Pancreas (tissue), 10 donors: ENCODE measurements at regions not wholly inside any gene's neighbourhood (a gene's known extent, or its start where the extent isn't known, plus 50 kb on each side); places are given as distances from the start of the nearest gene placed in this dataset.

ENCODE experiments used
- ATAC-seq, 4 donors: fragments of 200-7000 bp; cut with Tn5 transposase; one replicate each; pipeline versions ENCODE4 v1.8.0 to v1.9.1; 2020; ENCODE audit warnings: mild to moderate bottlenecking in 4 of 4, moderate library complexity in 4 of 4
- DNase-seq, 6 donors: peaks; one replicate each; pipeline ENCODE4 v3.0.0-alpha.2; 2020
- FAIRE-seq: peaks from 2 replicates; lab custom pipeline; 2012; peaks lifted over from hg19 to GRCh38; lab: Jason Lieb, UNC
- H3K27ac ChIP-seq, 4 donors: fragments of 200-600 bp; sonication (generic); 1 replicate in 3 of 4; 2 replicates in 1 of 4; pipeline versions ENCODE4 v1.5.0 to v1.8.0; 2020
- H3K27me3 ChIP-seq, 4 donors: fragments of 200-600 bp; one replicate each; pipeline ENCODE4 v1.8.0; 2021
- H3K36me3 ChIP-seq, 3 donors: fragments of 200-600 bp; sonication (generic) in 1 of 3; one replicate each; pipeline versions ENCODE4 v1.5.0 to v1.8.0; 2020 to 2021
- H3K4me1 ChIP-seq, 3 donors: fragments of 200-600 bp; one replicate each; pipeline ENCODE4 v1.8.0; 2021
- H3K4me3 ChIP-seq, 4 donors: fragments of 200-600 bp; sonication (generic) in 2 of 4; one replicate each; pipeline versions ENCODE4 v1.5.0 to v1.8.0; 2020 to 2021
- H3K9me3 ChIP-seq, 4 donors: fragments of 200-600 bp; one replicate each; pipeline ENCODE4 v1.8.0; 2021
- WGBS, 2 donors: extraction: QIAGEN DNeasy Blood & Tissue Kit; methylation state at CpG; one replicate each; pipeline ENCODE4 v1.1.7; 2013; 5-methylcytosine and 5-hydroxymethylcytosine counted together
- intact Hi-C, 3 donors: fragments of 100-400 bp; cut with DNase I; formaldehyde crosslinking; loops; one replicate each; pipeline versions ENCODE4 v1.11.1 to v1.14.2; 2022
- TF ChIP-seq, protein P1 (sequence below), 4 donors: fragments of 200-600 bp; sonication (generic) in 3 of 4; IDR thresholded peaks; one replicate each; pipeline versions ENCODE4 v1.5.0 to v1.8.0; 2021; ENCODE audit warnings: antibody characterized with exemption in 4 of 4
- donor health status: healthy with polysubstance abuse.
- donor health status: DM: no; HTN: no; CAD: no; lungs with moderate emphysema.
- donor health status: DM: no; HTN: no; CAD: no.
- donor health status: control.
- donor health status: control.
- donor health status: Bipolar disorder and iron deficiency.
- donor health status: DM: yes; HTN: yes; CAD: no.
- donor health status: DM: no; HTN: no; CAD: no.
- donor health status: DM: no; HTN: no; CAD: no.
- donor health status: DM: yes; HTN: yes; CAD: no.

DNA sequence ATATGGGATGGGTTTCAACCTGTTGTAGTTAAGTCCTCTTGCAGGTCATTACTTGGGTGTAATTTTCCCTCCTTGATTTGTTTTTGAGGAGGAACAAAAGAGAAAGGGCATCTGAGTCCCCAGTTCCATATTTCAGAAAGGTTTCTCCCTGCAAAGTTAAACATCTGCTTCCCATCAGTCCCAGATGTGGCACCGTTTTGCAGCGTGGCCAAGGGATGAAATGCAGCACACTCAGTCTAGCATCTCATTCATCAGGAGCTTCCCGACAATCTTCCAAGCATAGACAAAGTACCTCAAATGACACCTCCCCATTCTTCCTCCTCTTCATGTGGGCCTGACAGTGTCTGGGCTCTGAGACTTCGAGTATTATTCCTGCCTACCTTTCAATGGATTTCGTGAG is 363.7 kb upstream of the SOX9 start:
- FAIRE-seq, result no peak
- H3K9me3 ChIP-seq, result no peaks in the 10 kb centered on the region
- DNase-seq, result no peak
- no peak overlapping the region for H3K27ac ChIP-seq
- intact Hi-C loops, result no loop called here
- no peak overlapping the region for H3K4me3 ChIP-seq
- H3K27me3 ChIP-seq, result no peaks in the 10 kb centered on the region
- H3K4me1 ChIP-seq, result no peaks in the 10 kb centered on the region
- WGBS, 2 donors, result 80 to 82% methylated on average over 5 of the region's 5 CpGs
- no peaks in the 10 kb centered on the region for H3K36me3 ChIP-seq
- ATAC-seq, result no peak
- TF ChIP-seq, protein P1, sequence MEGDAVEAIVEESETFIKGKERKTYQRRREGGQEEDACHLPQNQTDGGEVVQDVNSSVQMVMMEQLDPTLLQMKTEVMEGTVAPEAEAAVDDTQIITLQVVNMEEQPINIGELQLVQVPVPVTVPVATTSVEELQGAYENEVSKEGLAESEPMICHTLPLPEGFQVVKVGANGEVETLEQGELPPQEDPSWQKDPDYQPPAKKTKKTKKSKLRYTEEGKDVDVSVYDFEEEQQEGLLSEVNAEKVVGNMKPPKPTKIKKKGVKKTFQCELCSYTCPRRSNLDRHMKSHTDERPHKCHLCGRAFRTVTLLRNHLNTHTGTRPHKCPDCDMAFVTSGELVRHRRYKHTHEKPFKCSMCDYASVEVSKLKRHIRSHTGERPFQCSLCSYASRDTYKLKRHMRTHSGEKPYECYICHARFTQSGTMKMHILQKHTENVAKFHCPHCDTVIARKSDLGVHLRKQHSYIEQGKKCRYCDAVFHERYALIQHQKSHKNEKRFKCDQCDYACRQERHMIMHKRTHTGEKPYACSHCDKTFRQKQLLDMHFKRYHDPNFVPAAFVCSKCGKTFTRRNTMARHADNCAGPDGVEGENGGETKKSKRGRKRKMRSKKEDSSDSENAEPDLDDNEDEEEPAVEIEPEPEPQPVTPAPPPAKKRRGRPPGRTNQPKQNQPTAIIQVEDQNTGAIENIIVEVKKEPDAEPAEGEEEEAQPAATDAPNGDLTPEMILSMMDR (IDR thresholded peaks at IDR 0.05), result no peak

DNA sequence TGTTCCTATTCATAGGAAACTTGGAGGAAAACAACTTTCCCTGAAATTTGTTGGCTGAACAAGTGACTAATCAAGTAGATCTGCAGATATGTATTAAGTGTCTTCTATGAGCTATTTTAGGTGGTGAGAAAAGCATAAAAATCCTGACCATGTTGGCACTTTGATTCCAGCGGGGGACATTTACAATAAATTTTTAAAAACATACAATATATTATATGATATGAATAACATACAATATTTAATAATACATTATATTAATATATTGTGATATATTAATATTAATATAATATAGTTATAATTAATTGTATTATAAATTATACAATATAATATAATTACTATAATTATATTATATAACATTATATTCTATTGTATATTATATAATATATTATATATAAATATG is 362.9 kb upstream of the SOX9 start:
- TF ChIP-seq, protein P1 (IDR thresholded peaks at IDR 0.05), result no peak
- Histone ChIP-seq H3K9me3 (no peaks in the 10 kb centered on the region), H3K36me3 (no peaks in the 10 kb centered on the region), H3K27me3 (no peaks in the 10 kb centered on the region), H3K4me1 (no peaks in the 10 kb centered on the region), H3K27ac (no peak overlapping the region), H3K4me3 (no peak overlapping the region)
- intact Hi-C loops, result no loop called here
- DNase-seq (no peak), ATAC-seq (no peak), FAIRE-seq (peak; percentile 99)
- WGBS, 2 donors, result 95 to 98% methylated on average over 1 of the region's 1 CpG

DNA sequence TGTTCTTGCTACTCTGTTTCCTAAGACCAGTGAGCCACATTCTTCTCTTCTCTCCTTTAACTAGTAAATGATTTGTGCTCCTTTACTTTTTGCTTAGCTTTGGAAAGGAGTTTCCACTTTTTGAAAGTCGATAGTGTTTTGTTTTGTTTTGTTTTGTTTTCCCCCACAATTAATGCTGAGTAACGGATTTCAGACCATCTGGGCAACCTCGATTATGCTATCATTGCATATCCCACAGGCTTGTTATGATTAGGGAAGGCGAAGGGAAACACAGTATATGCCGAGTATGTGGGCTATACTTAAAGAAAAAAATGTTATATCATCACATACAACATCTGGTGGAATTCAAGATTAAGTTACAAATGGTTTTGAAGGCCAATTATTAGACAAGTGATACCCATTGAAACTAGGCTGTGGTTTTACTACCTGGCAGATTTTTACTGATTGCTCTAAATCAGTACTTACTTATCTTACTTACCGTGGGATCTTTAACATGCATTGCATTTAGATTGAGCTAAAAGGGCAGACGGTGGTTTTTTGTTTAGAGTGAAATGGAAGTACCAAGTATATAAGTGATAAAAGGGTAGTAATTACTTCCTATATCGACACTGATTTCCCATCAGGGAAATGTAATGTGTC is 361.3 kb upstream of the SOX9 start:
- intact Hi-C loops, result no loop called here
- H3K27ac ChIP-seq, result no peak overlapping the region
- no peaks in the 10 kb centered on the region for H3K9me3 ChIP-seq
- H3K36me3 ChIP-seq, result no peaks in the 10 kb centered on the region
- ATAC-seq, result no peak
- WGBS, 2 donors, result 75 to 79% methylated on average over 8 of the region's 8 CpGs
- no peaks in the 10 kb centered on the region for H3K4me1 ChIP-seq
- DNase-seq, result no peak
- TF ChIP-seq, protein P1 (IDR thresholded peaks at IDR 0.05), result no peak
- FAIRE-seq, result no peak
- H3K27me3 ChIP-seq, result no peaks in the 10 kb centered on the region
- H3K4me3 ChIP-seq, result no peak overlapping the region

DNA sequence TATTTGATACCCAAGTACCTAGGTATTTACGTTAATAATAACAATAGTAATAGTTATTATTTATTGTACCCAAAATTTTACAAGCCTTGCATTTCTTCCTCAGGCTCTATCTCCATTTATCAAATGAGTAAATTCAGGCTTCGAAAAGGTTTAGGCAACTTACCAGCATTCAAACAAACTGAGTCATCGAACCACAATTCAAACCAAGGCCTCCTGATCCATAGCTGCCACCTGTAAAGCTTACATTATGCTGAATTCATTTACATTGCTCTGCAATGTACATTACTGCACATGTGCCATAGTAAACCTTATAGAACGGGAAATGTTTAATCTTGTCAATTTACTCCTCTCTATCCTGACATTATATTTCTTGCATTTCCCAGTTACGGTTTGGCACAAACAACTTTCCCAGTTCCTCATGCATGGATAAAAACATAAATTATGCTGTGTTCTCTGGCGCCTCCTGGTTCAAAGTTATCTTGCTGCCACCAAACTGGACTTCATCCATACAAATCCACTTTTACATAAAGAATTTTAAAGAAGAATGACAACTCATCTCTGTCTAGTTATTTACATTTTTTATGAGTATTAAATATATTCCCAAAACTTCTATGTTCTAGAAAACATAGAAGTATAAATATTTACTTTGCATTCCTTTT is 360.6 kb upstream of the SOX9 start:
- TF ChIP-seq, protein P1 (IDR thresholded peaks at IDR 0.05), result no peak
- Histone ChIP-seq H3K36me3 (no peaks in the 10 kb centered on the region), H3K9me3 (no peaks in the 10 kb centered on the region), H3K4me3 (no peak overlapping the region), H3K4me1 (no peaks in the 10 kb centered on the region), H3K27me3 (no peaks in the 10 kb centered on the region), H3K27ac (no peak overlapping the region)
- FAIRE-seq (no peak), DNase-seq (no peak), ATAC-seq (no peak)
- intact Hi-C loops, result no loop called here
- 63 to 65% methylated on average over 6 of the region's 6 CpGs for WGBS, 2 donors

DNA sequence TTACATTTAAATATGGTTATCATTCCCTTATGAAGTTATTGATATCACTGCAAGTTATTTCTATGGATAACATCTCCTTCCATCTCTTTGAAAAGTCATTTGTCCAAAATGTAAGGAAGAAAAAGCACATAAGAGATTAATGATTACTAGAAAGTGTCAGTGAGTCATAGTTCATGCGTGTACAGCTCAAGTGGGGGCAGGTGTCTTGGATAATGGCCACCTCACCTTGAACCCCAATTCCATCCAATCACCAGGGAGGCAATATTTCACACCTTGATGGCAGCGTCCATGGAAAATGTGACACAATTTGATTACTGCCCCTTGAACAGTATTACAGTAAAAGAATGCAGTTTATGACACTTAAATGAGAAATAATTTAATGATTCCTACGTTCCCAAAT is 358.3 kb upstream of the SOX9 start:
- no peak overlapping the region for H3K27ac ChIP-seq
- ATAC-seq (peak; percentile 46 to 61 (median 55)), DNase-seq (peak in 4 of 6 donors; percentile 9 to 57 (median 19)), FAIRE-seq (no peak)
- TF ChIP-seq, protein P1 (IDR thresholded peaks at IDR 0.05), result no peak
- no peaks in the 10 kb centered on the region for H3K36me3 ChIP-seq
- no peak overlapping the region for H3K4me3 ChIP-seq
- intact Hi-C loops, result no loop called here
- no peaks in the 10 kb centered on the region for H3K9me3 ChIP-seq
- H3K4me1 ChIP-seq, result no peaks in the 10 kb centered on the region
- no peaks in the 10 kb centered on the region for H3K27me3 ChIP-seq
- 31 to 42% methylated on average over 3 of the region's 3 CpGs for WGBS, 2 donors
